A549 (cell line): ENCODE measurements at regions not wholly inside any gene's neighbourhood (a gene's known extent, or its start where the extent isn't known, plus 50 kb on each side); places are given as distances from the start of the nearest gene placed in this dataset.

ENCODE experiments used
- ATAC-seq, 2 experiments: fragments of 200-7000 bp in 1 of 2; fragments of >200 bp in 1 of 2; cut with Nextera tagmentation in 1 of 2; cut with Tn5 transposase in 1 of 2; 3 replicates each; pipeline versions ENCODE4 v1.8.0 to v1.9.1; 2018 to 2020; ENCODE audit warnings: mild to moderate bottlenecking in 1 of 2, moderate library complexity in 1 of 2
- CTCF ChIA-PET: fragments of 300-600 bp; sonication (Branson Sonifier 250); formaldehyde crosslinking; extraction: SDS; loops from one replicate; lab custom pipeline; 2021; ENCODE audit warnings: antibody characterized with exemption, inconsistent platforms; lab: Yijun Ruan, JAX
- POLR2A ChIA-PET: fragments of 350-600 bp; formaldehyde crosslinking; extraction: SDS; loops from one replicate; lab custom pipeline; 2021; ENCODE audit warnings: antibody characterized with exemption, inconsistent platforms; lab: Yijun Ruan, JAX
- DNase-seq, 2 experiments: peaks; one replicate each; pipeline versions ENCODE4 v3.0.0 to v3.0.0-alpha.2; 2011 to 2016; ENCODE audit warnings: low read depth in 1 of 2, low spot score in 1 of 2
- FAIRE-seq: peaks from 2 replicates; lab custom pipeline; 2011; peaks lifted over from hg19 to GRCh38; lab: Jason Lieb, UNC
- H3K27ac ChIP-seq, 2 experiments: fragments of >200 bp; sonication (Bioruptor Twin); formaldehyde crosslinking; 3 replicates each; pipeline ENCODE4 v1.5.1; 2016 to 2017
- H3K4me1 ChIP-seq: fragments of >200 bp; sonication (Bioruptor Twin); formaldehyde crosslinking; 3 replicates; pipeline ENCODE4 v1.6.1; 2016
- H3K4me2 ChIP-seq: fragments of >200 bp; sonication (Bioruptor Twin); formaldehyde crosslinking; 3 replicates; pipeline ENCODE4 v1.6.1; 2016
- H3K4me3 ChIP-seq: fragments of >200 bp; sonication (Bioruptor Twin); formaldehyde crosslinking; 3 replicates; pipeline ENCODE4 v1.5.1; 2016
- H3K9me3 ChIP-seq: fragments of >200 bp; sonication (Bioruptor Twin); formaldehyde crosslinking; 3 replicates; pipeline ENCODE4 v1.6.1; 2016
- BHLHE40 ChIP-seq: IDR thresholded peaks from 2 replicates; pipeline ENCODE4 v1.6.1; 2012; ENCODE audit warnings: low read depth, low read length, inconsistent platforms
- CHD2 ChIP-seq: fragments of 150-350 bp; IDR thresholded peaks from 2 replicates; pipeline ENCODE4 v1.6.1; 2014; ENCODE audit warnings: low read length; ENCODE audit not compliant: partially characterized antibody
- EHF ChIP-seq: fragments of 250-450 bp; sonication (Bioruptor Pico); IDR thresholded peaks from 2 replicates; pipeline ENCODE4 v1.5.0; 2020; ENCODE audit warnings: mild to moderate bottlenecking
- EP300 ChIP-seq, 2 experiments: fragments of >200 bp; sonication (Bioruptor Twin); formaldehyde crosslinking; IDR thresholded peaks; 2 replicates in 1 of 2; 3 replicates in 1 of 2; pipeline ENCODE4 v1.6.1; 2016 to 2017
- ESRRA ChIP-seq: fragments of 150-350 bp; IDR thresholded peaks from 2 replicates; pipeline ENCODE4 v1.6.1; 2014; ENCODE audit warnings: mild to moderate bottlenecking, low read length, borderline replicate concordance
- GATA3 ChIP-seq: IDR thresholded peaks from 2 replicates; pipeline ENCODE4 v1.6.1; 2012; ENCODE audit warnings: borderline replicate concordance
- HOXB13 ChIP-seq: fragments of 250-450 bp; sonication (Bioruptor Pico); IDR thresholded peaks from 2 replicates; pipeline ENCODE4 v1.5.0; 2020; ENCODE audit warnings: low read depth, mild to moderate bottlenecking, moderate library complexity
- HOXB5 ChIP-seq: fragments of 250-450 bp; sonication (Bioruptor Pico); IDR thresholded peaks from 2 replicates; pipeline ENCODE4 v1.5.0; 2020; ENCODE audit warnings: mild to moderate bottlenecking, moderate library complexity
- JUN ChIP-seq, 2 experiments: fragments of >200 bp; sonication (Bioruptor Twin); formaldehyde crosslinking; IDR thresholded peaks; 2 replicates in 1 of 2; 3 replicates in 1 of 2; pipeline ENCODE4 v1.6.1; 2016 to 2017
- KDM1A ChIP-seq: fragments of 200-600 bp; sonication (generic); IDR thresholded peaks from 2 replicates; pipeline ENCODE4 v1.6.1; 2016; ENCODE audit warnings: low read depth, mild to moderate bottlenecking
- KDM5A ChIP-seq: fragments of 200-600 bp; sonication (generic); IDR thresholded peaks from 2 replicates; pipeline ENCODE4 v1.6.1; 2016; ENCODE audit warnings: antibody characterized with exemption, mild to moderate bottlenecking
- NPAS2 ChIP-seq: fragments of 250-450 bp; sonication (Bioruptor Pico); IDR thresholded peaks from 2 replicates; pipeline ENCODE4 v1.8.0; 2022; ENCODE audit warnings: mild to moderate bottlenecking, moderate library complexity, borderline replicate concordance
- POLR2AphosphoS2 ChIP-seq: conservative IDR thresholded peaks from 2 replicates; pipeline ENCODE4 v1.6.1; 2012; ENCODE audit warnings: low read length, improper control_type of control experiment, inconsistent platforms
- RFX5 ChIP-seq: fragments of 450-650 bp; IDR thresholded peaks from 2 replicates; pipeline ENCODE4 v1.7.1; 2014; ENCODE audit warnings: antibody characterized with exemption, mild to moderate bottlenecking, moderate library complexity
- SMC3 ChIP-seq: fragments of >200 bp; sonication (Bioruptor Twin); formaldehyde crosslinking; IDR thresholded peaks from 3 replicates; pipeline ENCODE4 v1.6.1; 2018; ENCODE audit warnings: inconsistent platforms
- SREBF2 ChIP-seq: fragments of 450-650 bp; IDR thresholded peaks from 2 replicates; pipeline ENCODE4 v1.6.1; 2014; ENCODE audit warnings: mild to moderate bottlenecking, moderate library complexity
- TP53 ChIP-seq: fragments of 250-450 bp; sonication (Bioruptor Pico); IDR thresholded peaks from 2 replicates; pipeline ENCODE4 v1.5.0; 2021; ENCODE audit warnings: mild to moderate bottlenecking, moderate library complexity
- ZSCAN20 ChIP-seq: fragments of 250-450 bp; sonication (Bioruptor Pico); IDR thresholded peaks from 2 replicates; pipeline ENCODE4 v1.8.0; 2022; ENCODE audit warnings: mild to moderate bottlenecking, moderate library complexity
- WGBS: methylation state at CpG from one replicate; pipeline ENCODE4 v1.1.6; 2017; ENCODE audit errors: missing lambda C conversion rate; 5-methylcytosine and 5-hydroxymethylcytosine counted together
- TF ChIP-seq, protein P1 (sequence below): fragments of 250-450 bp; sonication (Bioruptor Pico); IDR thresholded peaks from 2 replicates; pipeline ENCODE4 v1.5.0; 2021; ENCODE audit warnings: mild to moderate bottlenecking, moderate library complexity, borderline replicate concordance

- H3K9me3 ChIP-seq = no peaks in the 10 kb centered on the region
- H3K4me2 ChIP-seq = no peak overlapping the region
- WGBS = 45% methylated on average over 4 of the region's 4 CpGs
- ATAC-seq = no peak
- FAIRE-seq = no peak
- TF ChIP-seq ESRRA (no peak), KDM1A (no peak), JUN (IDR thresholded peaks at IDR 0.05) (no peak), TP53 (CRISPR knock-in tag) (no peak)
- TF ChIP-seq, protein P1, sequence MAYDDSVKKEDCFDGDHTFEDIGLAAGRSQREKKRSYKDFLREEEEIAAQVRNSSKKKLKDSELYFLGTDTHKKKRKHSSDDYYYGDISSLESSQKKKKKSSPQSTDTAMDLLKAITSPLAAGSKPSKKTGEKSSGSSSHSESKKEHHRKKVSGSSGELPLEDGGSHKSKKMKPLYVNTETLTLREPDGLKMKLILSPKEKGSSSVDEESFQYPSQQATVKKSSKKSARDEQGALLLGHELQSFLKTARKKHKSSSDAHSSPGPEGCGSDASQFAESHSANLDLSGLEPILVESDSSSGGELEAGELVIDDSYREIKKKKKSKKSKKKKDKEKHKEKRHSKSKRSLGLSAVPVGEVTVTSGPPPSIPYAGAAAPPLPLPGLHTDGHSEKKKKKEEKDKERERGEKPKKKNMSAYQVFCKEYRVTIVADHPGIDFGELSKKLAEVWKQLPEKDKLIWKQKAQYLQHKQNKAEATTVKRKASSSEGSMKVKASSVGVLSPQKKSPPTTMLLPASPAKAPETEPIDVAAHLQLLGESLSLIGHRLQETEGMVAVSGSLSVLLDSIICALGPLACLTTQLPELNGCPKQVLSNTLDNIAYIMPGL (CRISPR knock-in tag) = no peak
- TF ChIP-seq, all 56 proteins: peak for 0
- H3K4me3 ChIP-seq = no peak overlapping the region
- POLR2A ChIA-PET = no interaction called here
- CTCF ChIA-PET = no interaction called here
- DNase-seq = no peak
- H3K4me1 ChIP-seq = no peaks in the 10 kb centered on the region
- no peak overlapping the region for H3K27ac ChIP-seq
Measured at GRCh38 chr3:19769694-19770093, 164.3 kb downstream of the EFHB start.

GRCh38 chr3:19765954-19766353, 168.1 kb downstream of the EFHB start:
- no peak for FAIRE-seq
- WGBS = 23% methylated on average over 3 of the region's 3 CpGs
- H3K27ac ChIP-seq = no peak overlapping the region

GRCh38 chr3:19757773-19758172, 176.2 kb downstream of the EFHB start:
- ATAC-seq = peak; percentile 82 to 86
- 0 out of 3 replicates have a peak, but pooled peaks cover 4% of the 10 kb centered on the region for H3K4me1 ChIP-seq
- ChIA-PET POLR2A (no interaction called here), CTCF (interaction anchor here (0.6 kb wide), 1 partner anchor 433 kb away, joined by 3 read pairs; no protein-coding TSS in a partner anchor)
- TF ChIP-seq SREBF2 = no peak
- no peak for TF ChIP-seq ZSCAN20
- H3K9me3 ChIP-seq = no peaks in the 10 kb centered on the region
- no peak overlapping the region for H3K27ac ChIP-seq
- H3K4me3 ChIP-seq = no peak overlapping the region
- FAIRE-seq = no peak
- DNase-seq = peak in 1 of 2 experiments; percentile 64
- peak overlapping the region; percentile 7; the same call in 1 of the 3 replicates for H3K4me2 ChIP-seq

More at GRCh38 chr3:19765954-19766353, 168.1 kb downstream of the EFHB start:
- Histone ChIP-seq H3K4me2 (no peak overlapping the region), H3K4me1 (no peaks in the 10 kb centered on the region), H3K9me3 (no peaks in the 10 kb centered on the region), H3K4me3 (no peak overlapping the region)
- ChIA-PET CTCF (no interaction called here), POLR2A (no interaction called here)
- ATAC-seq = no peak
- no peak for TF ChIP-seq RFX5
- no peak for TF ChIP-seq HOXB13 (CRISPR knock-in tag)
- TF ChIP-seq ESRRA = no peak
- TF ChIP-seq, protein P1 (CRISPR knock-in tag) = no peak
- TF ChIP-seq KDM5A = no peak
- TF ChIP-seq KDM1A = no peak
- TF ChIP-seq BHLHE40 = no peak
- no peak for TF ChIP-seq HOXB5
- no peak for TF ChIP-seq SMC3
- TF ChIP-seq GATA3 = no peak
- TF ChIP-seq EHF (CRISPR knock-in tag) = no peak
- no peak for TF ChIP-seq CHD2
- TF ChIP-seq POLR2AphosphoS2 = no peak
- TF ChIP-seq EP300 (IDR thresholded peaks at IDR 0.05) = no peak
- TF ChIP-seq NPAS2 (CRISPR knock-in tag) = no peak
- no peak for DNase-seq
